HFFc6 (cell line): ENCODE measurements at regions not wholly inside any gene's neighbourhood (a gene's known extent, or its start where the extent isn't known, plus 50 kb on each side); places are given as distances from the start of the nearest gene placed in this dataset.
A peak's percentile ranks its signal among the peaks of the same experiment; 100 is the strongest.

Experiments
- DNase-seq: peaks from one replicate; pipeline ENCODE4 v3.0.0-alpha.2; 2018
- H3K27ac Mint-ChIP-seq: 2 replicates; pipeline ENCODE4 v1.8.0; 2020; ENCODE audit warnings: mild to moderate bottlenecking, mixed read lengths
- H3K27me3 Mint-ChIP-seq: 2 replicates; pipeline ENCODE4 v1.8.0; 2021; ENCODE audit warnings: mild to moderate bottlenecking, moderate library complexity, mixed read lengths; ENCODE audit not compliant: insufficient read depth
- H3K36me3 Mint-ChIP-seq: 2 replicates; pipeline ENCODE4 v1.8.0; 2021; ENCODE audit warnings: low read depth, mixed read lengths
- H3K4me1 Mint-ChIP-seq: 2 replicates; pipeline ENCODE4 v1.8.0; 2020; ENCODE audit warnings: low read depth, mixed read lengths
- H3K4me3 Mint-ChIP-seq: 2 replicates; pipeline ENCODE4 v1.8.0; 2020; ENCODE audit warnings: mild to moderate bottlenecking, moderate library complexity, mixed read lengths
- H3K9me3 Mint-ChIP-seq: 2 replicates; pipeline ENCODE4 v1.8.0; 2020; ENCODE audit warnings: mild to moderate bottlenecking, mixed read lengths
- CTCF ChIP-seq: fragments of 200-600 bp; sonication (generic); IDR thresholded peaks from 2 replicates; pipeline ENCODE4 v1.5.0; 2021; ENCODE audit warnings: antibody characterized with exemption, mild to moderate bottlenecking

GRCh38 chr1:98278055-98278454, 357.2 kb upstream of the DPYD start:
- Mint-ChIP-seq H3K4me1 (peaks cover 18% of the 10 kb centered on the region), H3K4me3 (no peak overlapping the region), H3K27me3 (no peaks in the 10 kb centered on the region), H3K36me3 (peaks cover 2% of the 10 kb centered on the region), H3K27ac (peak overlapping the region; percentile 85; the same call in 1 of the 2 replicates), H3K9me3 (no peaks in the 10 kb centered on the region; the same call in 1 of the 2 replicates)
- no peak for TF ChIP-seq CTCF
- DNase-seq, result no peak

DNA sequence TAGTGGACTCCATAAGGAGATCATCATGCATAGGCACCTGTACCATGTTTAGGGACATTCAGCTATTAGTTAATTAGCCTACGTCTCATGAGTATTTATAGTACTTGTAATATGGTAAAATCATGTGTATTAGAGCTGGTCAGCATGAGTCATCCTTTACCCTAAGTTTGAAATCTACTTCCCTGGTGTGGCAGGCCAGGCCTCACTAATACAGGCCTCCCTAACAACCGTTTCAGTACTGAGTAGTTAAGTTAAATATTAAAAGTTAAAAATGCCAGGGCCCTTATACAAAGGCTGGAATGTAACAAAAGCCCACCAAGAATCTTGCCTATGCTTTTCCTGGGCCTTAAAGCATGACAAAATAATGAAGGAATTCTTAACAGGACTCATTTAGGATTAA, 356.3 kb upstream of the DPYD start:
- peak; percentile 52 for DNase-seq
- H3K9me3 Mint-ChIP-seq, result no peaks in the 10 kb centered on the region; the same call in 1 of the 2 replicates
- H3K4me3 Mint-ChIP-seq, result no peak overlapping the region
- peaks cover 18% of the 10 kb centered on the region for H3K4me1 Mint-ChIP-seq
- peaks cover 11% of the 10 kb centered on the region for H3K36me3 Mint-ChIP-seq
- no peak for TF ChIP-seq CTCF
- no peaks in the 10 kb centered on the region for H3K27me3 Mint-ChIP-seq
- H3K27ac Mint-ChIP-seq, result peak overlapping the region; percentile 85

DNA sequence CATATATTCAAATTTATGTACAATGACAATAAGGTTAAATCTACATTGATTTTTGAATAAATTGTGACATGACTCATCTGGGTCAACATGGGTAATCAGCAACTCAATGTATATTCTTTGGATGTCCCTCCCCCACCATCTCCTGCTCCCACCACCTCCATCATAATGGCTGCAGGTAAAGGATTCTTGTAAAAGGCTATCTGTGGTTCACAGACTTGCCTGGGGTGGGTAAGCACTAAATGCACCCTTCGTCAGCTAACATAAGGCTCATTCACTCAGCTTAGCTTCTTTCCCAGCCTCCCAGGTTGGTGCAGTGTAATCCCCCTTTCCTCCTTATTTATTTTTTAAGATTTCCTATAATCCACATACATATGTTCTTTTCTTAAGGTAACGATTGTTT, 355.7 kb upstream of the DPYD start:
- Mint-ChIP-seq H3K4me3 (no peak overlapping the region), H3K27ac (no peak overlapping the region), H3K4me1 (peaks cover 21% of the 10 kb centered on the region), H3K9me3 (no peaks in the 10 kb centered on the region; the same call in 1 of the 2 replicates), H3K36me3 (peaks cover 11% of the 10 kb centered on the region), H3K27me3 (no peaks in the 10 kb centered on the region)
- no peak for DNase-seq
- TF ChIP-seq CTCF, result no peak

DNA sequence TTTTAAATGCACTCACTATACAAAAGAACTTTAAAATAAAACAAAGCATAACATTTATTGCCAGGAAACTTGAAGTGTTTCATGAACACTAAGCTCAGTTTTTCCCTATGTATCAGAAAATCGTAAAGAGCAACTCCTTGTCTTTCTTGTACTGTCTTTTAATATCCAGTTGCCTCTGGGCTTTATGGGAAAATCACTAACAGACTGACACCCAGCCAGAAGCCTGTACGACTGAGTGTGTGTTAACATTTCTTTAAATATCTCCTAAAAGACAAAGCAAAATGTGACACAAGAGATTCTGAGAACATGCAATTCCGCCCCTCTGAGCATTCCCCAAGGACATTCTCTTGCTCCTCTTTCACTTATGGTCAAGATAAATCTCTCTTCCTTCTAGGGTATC, 347.5 kb upstream of the DPYD start:
- no peak overlapping the region for H3K4me3 Mint-ChIP-seq
- peaks cover 11% of the 10 kb centered on the region for H3K36me3 Mint-ChIP-seq
- H3K4me1 Mint-ChIP-seq, result peaks cover 25% of the 10 kb centered on the region
- no peak for DNase-seq
- no peaks in the 10 kb centered on the region for H3K27me3 Mint-ChIP-seq
- no peak overlapping the region for H3K27ac Mint-ChIP-seq
- H3K9me3 Mint-ChIP-seq, result no peaks in the 10 kb centered on the region
- TF ChIP-seq CTCF, result no peak

- peaks cover 3% of the 10 kb centered on the region for H3K36me3 Mint-ChIP-seq
- H3K4me1 Mint-ChIP-seq, result peaks cover 30% of the 10 kb centered on the region
- no peak for DNase-seq
- H3K4me3 Mint-ChIP-seq, result no peak overlapping the region
- H3K27ac Mint-ChIP-seq, result no peak overlapping the region
- no peak for TF ChIP-seq CTCF
- no peaks in the 10 kb centered on the region for H3K27me3 Mint-ChIP-seq
- H3K9me3 Mint-ChIP-seq, result no peaks in the 10 kb centered on the region
These were observed 346.6 kb upstream of the DPYD start for GRCh38 chr1:98267423-98267822.

DNA sequence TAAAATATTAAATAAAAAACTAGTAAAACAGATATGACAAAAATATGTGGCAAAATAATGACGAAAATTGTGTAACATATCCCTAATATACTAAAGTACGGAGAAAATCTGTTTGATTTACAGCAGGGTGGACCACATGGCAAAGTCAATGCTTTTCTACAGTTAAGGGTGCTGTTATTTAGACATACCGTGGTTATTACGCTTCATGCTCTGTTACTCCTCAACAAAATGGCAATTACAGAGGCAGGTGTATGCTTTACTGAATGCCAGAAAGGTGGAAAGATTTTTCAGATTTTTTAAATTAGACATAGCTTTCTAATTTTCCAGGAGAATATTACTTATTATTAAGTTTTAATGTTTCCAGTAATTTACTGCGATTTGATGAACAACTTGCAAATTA, 343.9 kb upstream of the DPYD start:
- no peak for TF ChIP-seq CTCF
- no peak for DNase-seq
- no peaks in the 10 kb centered on the region for H3K9me3 Mint-ChIP-seq
- no peaks in the 10 kb centered on the region for H3K27me3 Mint-ChIP-seq
- H3K4me3 Mint-ChIP-seq, result no peak overlapping the region
- no peaks in the 10 kb centered on the region for H3K36me3 Mint-ChIP-seq
- H3K27ac Mint-ChIP-seq, result no peak overlapping the region
- H3K4me1 Mint-ChIP-seq, result peaks cover 38% of the 10 kb centered on the region
